ENCODE measurements at regions not wholly inside any gene's neighbourhood (a gene's known extent, or its start where the extent isn't known, plus 50 kb on each side); places are given as distances from the start of the nearest gene placed in this dataset.

DNA sequence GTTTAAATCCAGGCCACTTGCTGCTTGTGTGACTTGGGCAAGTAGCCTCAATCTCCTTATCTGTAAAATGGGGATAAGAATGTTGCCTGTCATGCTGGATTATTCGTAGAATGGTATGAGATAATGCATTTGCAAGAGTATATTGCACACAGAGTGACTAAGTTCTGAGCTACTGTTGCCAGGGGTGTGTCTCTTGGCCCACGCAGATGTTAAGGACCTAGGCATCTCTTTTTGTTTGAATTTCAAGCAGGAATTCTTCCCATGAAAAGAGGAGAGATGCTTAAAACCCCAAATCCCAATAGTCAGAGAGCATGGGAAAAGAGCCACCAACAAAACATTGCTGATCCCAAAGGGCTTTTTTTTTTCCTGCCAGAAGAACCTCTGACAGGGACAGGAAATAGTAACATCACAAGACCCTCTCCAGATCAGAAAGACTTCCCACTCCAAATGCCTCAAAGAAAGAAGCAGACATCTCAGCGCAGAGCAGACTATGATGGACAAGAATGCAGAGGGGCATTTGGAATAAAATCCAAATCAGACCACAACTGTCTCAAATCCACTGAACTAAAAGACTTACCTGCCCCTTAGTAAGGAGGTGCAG lies 90.5 kb downstream of the MRPL46 start:
- 68% methylated on average over 3 of the region's 3 CpGs for WGBS
- TF ChIP-seq POLR2AphosphoS5 (IDR thresholded peaks at IDR 0.05) (no peak), POLR2A (IDR thresholded peaks at IDR 0.05; ENCODE audit: low read depth) (no peak), EP300 (IDR thresholded peaks at IDR 0.05) (no peak)
- TF ChIP-seq, protein P1, sequence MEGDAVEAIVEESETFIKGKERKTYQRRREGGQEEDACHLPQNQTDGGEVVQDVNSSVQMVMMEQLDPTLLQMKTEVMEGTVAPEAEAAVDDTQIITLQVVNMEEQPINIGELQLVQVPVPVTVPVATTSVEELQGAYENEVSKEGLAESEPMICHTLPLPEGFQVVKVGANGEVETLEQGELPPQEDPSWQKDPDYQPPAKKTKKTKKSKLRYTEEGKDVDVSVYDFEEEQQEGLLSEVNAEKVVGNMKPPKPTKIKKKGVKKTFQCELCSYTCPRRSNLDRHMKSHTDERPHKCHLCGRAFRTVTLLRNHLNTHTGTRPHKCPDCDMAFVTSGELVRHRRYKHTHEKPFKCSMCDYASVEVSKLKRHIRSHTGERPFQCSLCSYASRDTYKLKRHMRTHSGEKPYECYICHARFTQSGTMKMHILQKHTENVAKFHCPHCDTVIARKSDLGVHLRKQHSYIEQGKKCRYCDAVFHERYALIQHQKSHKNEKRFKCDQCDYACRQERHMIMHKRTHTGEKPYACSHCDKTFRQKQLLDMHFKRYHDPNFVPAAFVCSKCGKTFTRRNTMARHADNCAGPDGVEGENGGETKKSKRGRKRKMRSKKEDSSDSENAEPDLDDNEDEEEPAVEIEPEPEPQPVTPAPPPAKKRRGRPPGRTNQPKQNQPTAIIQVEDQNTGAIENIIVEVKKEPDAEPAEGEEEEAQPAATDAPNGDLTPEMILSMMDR (IDR thresholded peaks at IDR 0.05): no peak
- DNase-seq (ENCODE audit: extremely low spot score): no peak
- Histone ChIP-seq H3K4me3 (no peak overlapping the region), H3K9me3 (no peaks in the 10 kb centered on the region), H3K4me1 (no peaks in the 10 kb centered on the region), H3K27me3 (peaks cover 0 to 15% (median 0%) of the 10 kb centered on the region in 4 donors), H3K27ac (replicated peaks in 1 of 4) (no peak overlapping the region), H3K36me3 (no peaks in the 10 kb centered on the region)
- intact Hi-C loops (cut with DNase I): no loop called here

DNA sequence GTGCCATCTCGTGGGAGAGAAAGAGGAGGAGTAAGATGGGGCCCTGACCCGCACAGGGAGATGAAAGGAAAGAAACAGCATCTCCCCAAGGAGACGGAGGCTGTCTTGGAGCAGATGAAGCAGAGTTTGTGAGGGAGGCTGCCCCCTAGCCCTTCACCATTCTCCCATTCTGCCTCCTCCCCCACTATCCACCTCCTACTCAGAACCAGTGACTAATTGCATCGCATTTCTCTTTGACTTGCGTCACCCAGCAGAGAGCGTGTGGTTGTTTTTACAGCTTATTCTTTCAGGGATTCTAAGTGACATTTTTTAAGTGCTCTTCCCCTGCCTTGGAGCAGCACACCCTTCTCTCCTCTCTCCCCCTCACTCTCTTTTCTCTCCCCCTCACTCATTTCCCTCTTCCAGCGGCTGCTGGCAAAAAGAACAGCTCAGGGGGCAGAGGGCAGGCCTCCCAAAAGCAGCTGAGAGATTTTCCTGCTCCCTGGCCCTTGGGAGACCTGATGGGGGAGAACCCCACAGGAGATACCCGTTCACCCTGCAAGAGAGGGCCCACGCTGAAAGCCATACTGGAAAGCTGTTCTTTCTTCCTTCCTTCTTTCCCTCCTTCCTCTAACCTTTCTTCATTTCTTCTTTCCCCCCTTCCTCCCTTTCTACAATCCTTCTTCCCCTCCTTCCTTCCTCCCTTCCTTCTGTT lies 91.8 kb downstream of the MRPL46 start:
- H3K36me3 ChIP-seq: no peaks in the 10 kb centered on the region
- DNase-seq (ENCODE audit: extremely low spot score): no peak
- H3K9me3 ChIP-seq: no peaks in the 10 kb centered on the region
- H3K27ac ChIP-seq (replicated peaks in 1 of 4): no peak overlapping the region
- H3K4me3 ChIP-seq: no peak overlapping the region
- H3K27me3 ChIP-seq: peaks cover 0 to 18% (median 0%) of the 10 kb centered on the region in 4 donors
- WGBS: 34% methylated on average over 9 of the region's 9 CpGs
- TF ChIP-seq, protein P1 (IDR thresholded peaks at IDR 0.05): no peak
- TF ChIP-seq POLR2AphosphoS5 (IDR thresholded peaks at IDR 0.05): no peak
- no peak for TF ChIP-seq POLR2A (IDR thresholded peaks at IDR 0.05; ENCODE audit: low read depth)
- TF ChIP-seq EP300 (IDR thresholded peaks at IDR 0.05): no peak
- no peaks in the 10 kb centered on the region for H3K4me1 ChIP-seq
- intact Hi-C loops (cut with DNase I): no loop called here

DNA sequence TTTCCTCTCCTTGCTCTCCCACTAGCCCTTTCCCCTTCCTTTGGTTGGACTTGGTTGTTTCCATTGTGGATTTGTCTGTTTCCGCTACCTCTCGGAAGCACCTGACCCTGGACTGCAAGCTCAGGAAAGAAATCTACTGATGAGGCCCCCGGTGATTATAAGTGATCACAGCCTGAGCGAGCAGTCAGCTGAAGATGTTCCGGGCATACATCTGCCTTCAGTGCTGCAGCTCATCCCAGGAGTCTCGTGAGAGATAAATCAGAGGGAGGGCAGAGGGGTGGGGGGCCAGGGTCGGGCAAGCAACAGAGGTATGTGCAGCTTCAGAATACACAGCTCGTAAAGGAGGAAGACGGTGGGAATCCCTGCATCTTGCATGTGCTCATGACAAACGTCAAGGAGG lies 102.1 kb downstream of the MRPL46 start:
- WGBS: 70% methylated on average over 10 of the region's 10 CpGs
- H3K4me1 ChIP-seq: no peaks in the 10 kb centered on the region
- intact Hi-C loops (cut with DNase I): no loop called here
- no peaks in the 10 kb centered on the region for H3K9me3 ChIP-seq
- H3K27me3 ChIP-seq: peaks cover 0 to 10% (median 0%) of the 10 kb centered on the region in 4 donors
- no peak overlapping the region for H3K4me3 ChIP-seq
- no peak for TF ChIP-seq EP300 (IDR thresholded peaks at IDR 0.05)
- no peak overlapping the region for H3K27ac ChIP-seq (replicated peaks in 1 of 4)
- DNase-seq (ENCODE audit: extremely low spot score): no peak
- H3K36me3 ChIP-seq: no peaks in the 10 kb centered on the region

DNA sequence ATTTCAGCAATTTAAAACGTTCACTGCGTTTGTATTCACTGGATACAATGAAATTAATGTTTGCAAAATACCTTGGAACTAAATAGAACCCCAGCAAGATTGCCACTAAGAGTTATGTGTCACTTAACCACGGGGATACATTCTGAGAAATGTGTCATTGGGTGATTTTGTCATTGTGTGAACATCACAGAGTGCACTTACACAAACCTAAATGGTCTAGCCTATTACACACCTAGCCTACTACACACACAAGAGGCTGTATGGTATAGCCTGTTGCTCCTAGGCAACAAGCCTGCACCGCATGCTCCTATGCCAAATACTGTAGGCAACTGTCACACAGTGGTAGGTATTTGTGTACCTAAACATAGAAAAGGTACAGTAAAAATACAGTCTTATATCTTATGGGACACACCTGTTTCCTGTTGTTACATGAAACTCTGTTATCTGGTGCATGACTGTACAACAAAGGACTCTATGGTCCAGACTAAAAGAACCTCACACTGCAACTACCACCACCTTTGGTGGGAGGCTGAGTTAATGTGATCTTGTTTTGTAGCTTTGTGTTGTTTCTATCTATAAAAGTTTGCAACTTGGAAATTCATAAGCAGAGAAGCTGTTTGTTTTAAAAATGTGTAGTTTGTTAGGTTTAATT lies 92.2 kb upstream of the NTRK3 start:
- peaks cover 0 to 15% (median 0%) of the 10 kb centered on the region in 4 donors for H3K27me3 ChIP-seq
- no peak overlapping the region for H3K27ac ChIP-seq (replicated peaks in 1 of 4)
- WGBS: 71% methylated on average over 4 of the region's 4 CpGs
- no peak overlapping the region for H3K4me3 ChIP-seq
- no peaks in the 10 kb centered on the region for H3K36me3 ChIP-seq
- no peak for DNase-seq (ENCODE audit: extremely low spot score)
- TF ChIP-seq, protein P1 (IDR thresholded peaks at IDR 0.05): no peak
- TF ChIP-seq EP300 (IDR thresholded peaks at IDR 0.05) (no peak), POLR2AphosphoS5 (IDR thresholded peaks at IDR 0.05) (no peak), POLR2A (IDR thresholded peaks at IDR 0.05; ENCODE audit: low read depth) (no peak)
- H3K4me1 ChIP-seq: no peaks in the 10 kb centered on the region
- intact Hi-C loops (cut with DNase I): no loop called here
- peaks cover 0 to 15% (median 13%) of the 10 kb centered on the region in 4 donors for H3K9me3 ChIP-seq

DNA sequence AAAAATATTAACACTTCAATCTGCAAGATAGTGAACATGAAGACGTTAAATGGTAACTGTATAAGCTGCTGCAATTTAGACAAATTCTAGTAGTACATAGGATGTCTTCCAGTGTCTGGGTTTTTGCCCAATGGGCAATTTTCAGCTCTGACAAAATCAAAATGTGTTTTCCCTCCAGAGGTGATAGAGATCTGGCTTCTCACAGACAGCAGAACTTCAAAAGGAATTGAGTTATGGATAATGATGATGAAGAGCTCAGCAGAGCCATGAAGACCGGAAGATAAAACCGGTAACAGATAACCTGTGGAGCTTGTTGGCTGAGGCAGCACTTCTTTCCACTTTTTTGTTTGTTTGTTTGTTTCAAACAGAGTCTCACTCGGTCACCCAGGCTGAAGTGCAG lies 89.4 kb upstream of the NTRK3 start:
- H3K27me3 ChIP-seq: peaks cover 0 to 15% (median 0%) of the 10 kb centered on the region in 4 donors
- DNase-seq (ENCODE audit: extremely low spot score): no peak
- TF ChIP-seq POLR2A (IDR thresholded peaks at IDR 0.05; ENCODE audit: low read depth): no peak
- H3K27ac ChIP-seq (replicated peaks in 1 of 4): no peak overlapping the region
- peaks cover 0 to under 1% (median 0%) of the 10 kb centered on the region in 4 donors for H3K9me3 ChIP-seq
- intact Hi-C loops (cut with DNase I): no loop called here
- WGBS: 60% methylated on average over 4 of the region's 4 CpGs
- H3K4me1 ChIP-seq: no peaks in the 10 kb centered on the region
- H3K36me3 ChIP-seq: no peaks in the 10 kb centered on the region
- no peak overlapping the region for H3K4me3 ChIP-seq

Measured in esophagus muscularis mucosa (tissue), 4 donors.